Esophagus muscularis mucosa (tissue), 4 donors: ENCODE measurements at regions not wholly inside any gene's neighbourhood (a gene's known extent, or its start where the extent isn't known, plus 50 kb on each side); places are given as distances from the start of the nearest gene placed in this dataset.

ENCODE experiments used
- DNase-seq: peaks from one replicate; pipeline ENCODE4 v3.0.0-alpha.2; 2017; ENCODE audit errors: extremely low spot score
- H3K27ac ChIP-seq, 4 donors: fragments of 200-600 bp; sonication (generic); replicated peaks in 1 of 4; 1 replicate in 3 of 4; 2 replicates in 1 of 4; pipeline ENCODE4 v1.5.1; 2016 to 2019; ENCODE audit warnings: mild to moderate bottlenecking in 1 of 4
- H3K27me3 ChIP-seq, 4 donors: fragments of 200-600 bp; sonication (generic); one replicate each; pipeline versions ENCODE4 v1.5.1 to v1.6.0; 2016 to 2019
- H3K36me3 ChIP-seq, 4 donors: fragments of 200-600 bp; sonication (generic); one replicate each; pipeline ENCODE4 v1.5.1; 2016 to 2019
- H3K4me1 ChIP-seq, 4 donors: fragments of 200-600 bp; sonication (generic); one replicate each; pipeline ENCODE4 v1.5.1; 2016 to 2019
- H3K4me3 ChIP-seq, 4 donors: fragments of 200-600 bp; sonication (generic); 1 replicate in 2 of 4; 2 replicates in 2 of 4; pipeline ENCODE4 v1.5.1; 2016 to 2019; ENCODE audit warnings: mild to moderate bottlenecking in 4 of 4, moderate library complexity in 1 of 4
- H3K9me3 ChIP-seq, 4 donors: fragments of 200-600 bp; sonication (generic); 1 replicate in 3 of 4; 2 replicates in 1 of 4; pipeline ENCODE4 v1.5.1; 2016 to 2019
- CTCF ChIP-seq, 3 experiments: fragments of 200-600 bp in 2 of 3; fragments of 450-650 bp in 1 of 3; sonication (generic) in 2 of 3; IDR thresholded peaks; one replicate each; pipeline ENCODE4 v1.5.1; 2017 to 2019; ENCODE audit warnings: antibody characterized with exemption in 3 of 3, mild to moderate bottlenecking in 2 of 3, moderate library complexity in 1 of 3
- EP300 ChIP-seq: sonication (generic); formaldehyde crosslinking; IDR thresholded peaks from one replicate; pipeline ENCODE4 v1.6.1; 2017; ENCODE audit warnings: antibody characterized with exemption
- POLR2A ChIP-seq: fragments of 450-650 bp; IDR thresholded peaks from one replicate; pipeline ENCODE4 v1.6.1; 2017; ENCODE audit warnings: antibody characterized with exemption, moderate library complexity, mild to moderate bottlenecking, low read depth
- POLR2AphosphoS5 ChIP-seq, 2 donors: sonication (generic); formaldehyde crosslinking; IDR thresholded peaks; one replicate each; pipeline ENCODE4 v1.6.1; 2017; ENCODE audit warnings: antibody characterized with exemption in 2 of 2
- WGBS: methylation state at CpG from one replicate; pipeline ENCODE4 v1.1.5; 2018; 5-methylcytosine and 5-hydroxymethylcytosine counted together
- intact Hi-C: fragments of 100-400 bp; cut with DNase I; formaldehyde crosslinking; loops from one replicate; pipeline ENCODE4 v1.15.1; 2023

GRCh38 chr18:66742832-66743231, 138.9 kb upstream of the CDH19 start:
- H3K4me1 ChIP-seq = no peaks in the 10 kb centered on the region
- no peak overlapping the region for H3K4me3 ChIP-seq
- intact Hi-C loops = no loop called here
- 57% methylated on average over 2 of the region's 2 CpGs for WGBS
- H3K27ac ChIP-seq = no peak overlapping the region
- no peaks in the 10 kb centered on the region for H3K36me3 ChIP-seq
- peaks cover 0 to 3% (median 0%) of the 10 kb centered on the region in 4 donors for H3K9me3 ChIP-seq
- no peak for DNase-seq
- TF ChIP-seq CTCF (IDR thresholded peaks at IDR 0.05) = no peak
- no peak for TF ChIP-seq EP300
- TF ChIP-seq POLR2AphosphoS5 (IDR thresholded peaks at IDR 0.05) = no peak
- TF ChIP-seq POLR2A = no peak
- H3K27me3 ChIP-seq = no peaks in the 10 kb centered on the region

GRCh38 chr18:66735933-66736332, 132.0 kb upstream of the CDH19 start:
- TF ChIP-seq POLR2AphosphoS5 (IDR thresholded peaks at IDR 0.05) = no peak
- TF ChIP-seq POLR2A = no peak
- no peak for TF ChIP-seq EP300
- TF ChIP-seq CTCF (IDR thresholded peaks at IDR 0.05) = no peak
- no peaks in the 10 kb centered on the region for H3K36me3 ChIP-seq
- H3K27me3 ChIP-seq = no peaks in the 10 kb centered on the region
- peaks cover 0 to 5% (median 0%) of the 10 kb centered on the region in 4 donors for H3K9me3 ChIP-seq
- no peak for DNase-seq
- no peak overlapping the region for H3K4me3 ChIP-seq
- H3K27ac ChIP-seq = no peak overlapping the region
- intact Hi-C loops = no loop called here
- H3K4me1 ChIP-seq = no peaks in the 10 kb centered on the region
- 82% methylated on average over 1 of the region's 1 CpG for WGBS

GRCh38 chr18:66734451-66734850, 130.6 kb upstream of the CDH19 start:
- Histone ChIP-seq H3K4me3 (no peak overlapping the region), H3K4me1 (no peaks in the 10 kb centered on the region), H3K9me3 (peaks cover 0 to 5% (median 0%) of the 10 kb centered on the region in 4 donors), H3K27me3 (no peaks in the 10 kb centered on the region), H3K36me3 (no peaks in the 10 kb centered on the region), H3K27ac (no peak overlapping the region)
- TF ChIP-seq EP300 (no peak), CTCF (IDR thresholded peaks at IDR 0.05) (no peak), POLR2A (no peak), POLR2AphosphoS5 (IDR thresholded peaks at IDR 0.05) (no peak)
- WGBS = 78% methylated on average over 2 of the region's 2 CpGs
- intact Hi-C loops = no loop called here
- DNase-seq = no peak

GRCh38 chr18:66731890-66732289, 128.0 kb upstream of the CDH19 start:
- Histone ChIP-seq H3K27ac (no peak overlapping the region), H3K9me3 (no peaks in the 10 kb centered on the region), H3K27me3 (no peaks in the 10 kb centered on the region), H3K36me3 (no peaks in the 10 kb centered on the region), H3K4me1 (no peaks in the 10 kb centered on the region), H3K4me3 (no peak overlapping the region)
- TF ChIP-seq EP300 (no peak), POLR2A (no peak), POLR2AphosphoS5 (IDR thresholded peaks at IDR 0.05) (no peak)
- intact Hi-C loops = no loop called here
- DNase-seq = no peak

- H3K27me3 ChIP-seq = no peaks in the 10 kb centered on the region
- no peaks in the 10 kb centered on the region for H3K9me3 ChIP-seq
- H3K36me3 ChIP-seq = no peaks in the 10 kb centered on the region
- WGBS = 68% methylated on average over 2 of the region's 2 CpGs
- TF ChIP-seq POLR2AphosphoS5 (IDR thresholded peaks at IDR 0.05) (no peak), CTCF (IDR thresholded peaks at IDR 0.05) (no peak), POLR2A (no peak), EP300 (no peak)
- H3K27ac ChIP-seq = peak overlapping the region in 2 of 4 donors; percentile 30 to 59
- H3K4me3 ChIP-seq = no peak overlapping the region
- H3K4me1 ChIP-seq = no peaks in the 10 kb centered on the region
- no peak for DNase-seq
- intact Hi-C loops = no loop called here
Measured at GRCh38 chr18:66729442-66730239, 125.8 kb upstream of the CDH19 start.
